HG02623 (cell line): ENCODE measurements at regions not wholly inside any gene's neighbourhood (a gene's known extent, or its start where the extent isn't known, plus 50 kb on each side); places are given as distances from the start of the nearest gene placed in this dataset.
"Not testable (repeated sequence)": the region's sequence is repeated elsewhere in the genome, so short reads cannot be mapped to it uniquely, and the experiment has no call there.

Experiments used
- ATAC-seq: cut with Tn5 transposase; IDR thresholded peaks from one replicate; pipeline ENCODE4 v1.9.1; 2021; ENCODE audit warnings: moderate library complexity; ENCODE audit not compliant: unreplicated experiment

- ATAC-seq: no peak
These were observed 105.7 kb upstream of the GATB start for GRCh38 chr4:151866592-151866918.

GRCh38 chr4:151865744-151866591 is 105.2 kb upstream of the GATB start:
- ATAC-seq: no peak

- ATAC-seq: no peak
These were observed 104.5 kb upstream of the GATB start for GRCh38 chr4:151865312-151865711.

- ATAC-seq: no peak
These were observed 103.3 kb upstream of the GATB start for GRCh38 chr4:151864068-151864467.

- no peak for ATAC-seq
These were observed 102.0 kb upstream of the GATB start for GRCh38 chr4:151862766-151863165.

- no peak for ATAC-seq
These were observed 99.8 kb upstream of the GATB start for GRCh38 chr4:151860561-151861093.

- ATAC-seq: no peak
These were observed 98.8 kb upstream of the GATB start for GRCh38 chr4:151859641-151860040.

DNA sequence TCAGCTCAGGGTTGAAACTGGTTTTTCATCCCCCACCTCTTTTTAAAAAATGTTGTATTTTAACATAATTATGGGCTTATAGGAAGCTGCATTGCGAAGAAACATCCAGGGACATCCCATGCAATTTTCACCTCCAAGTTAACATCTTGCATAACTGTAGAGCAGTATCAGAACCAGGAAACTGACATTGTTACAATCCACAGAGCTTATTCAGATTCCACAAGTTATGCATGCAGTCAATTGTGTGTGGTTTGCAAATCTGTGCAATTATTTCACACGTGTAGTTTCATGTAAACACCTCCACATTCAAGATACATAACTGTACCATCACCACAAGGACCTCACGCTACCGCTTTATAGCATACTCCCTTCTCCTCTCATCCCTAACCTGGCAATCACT is 97.5 kb upstream of the GATB start:
- ATAC-seq: no peak

GRCh38 chr4:151857368-151857767 is 96.6 kb upstream of the GATB start:
- ATAC-seq: no peak

- ATAC-seq: no peak
These were observed 94.9 kb upstream of the GATB start for GRCh38 chr4:151855747-151856146.

DNA sequence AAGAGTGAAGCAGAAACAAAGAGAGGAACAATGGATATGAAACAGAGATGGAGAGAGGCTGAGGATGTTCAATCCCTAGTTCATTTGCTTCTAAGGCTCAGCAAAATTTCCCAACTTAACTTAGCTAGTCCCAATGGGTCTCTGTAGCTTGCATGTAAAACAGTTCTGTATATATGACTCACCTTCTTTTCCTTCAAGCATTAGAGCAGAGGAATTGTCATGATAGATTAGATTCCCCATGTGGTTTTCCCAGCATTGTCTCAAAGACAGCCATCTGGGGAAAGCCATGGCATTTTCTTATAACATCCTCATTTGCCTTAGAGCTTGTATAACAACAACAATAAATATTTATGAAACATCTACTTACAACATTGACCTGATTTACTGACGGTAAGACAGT is 93.9 kb upstream of the GATB start:
- no peak for ATAC-seq

- ATAC-seq: no peak
These were observed 92.2 kb upstream of the GATB start for GRCh38 chr4:151853034-151853433.

DNA sequence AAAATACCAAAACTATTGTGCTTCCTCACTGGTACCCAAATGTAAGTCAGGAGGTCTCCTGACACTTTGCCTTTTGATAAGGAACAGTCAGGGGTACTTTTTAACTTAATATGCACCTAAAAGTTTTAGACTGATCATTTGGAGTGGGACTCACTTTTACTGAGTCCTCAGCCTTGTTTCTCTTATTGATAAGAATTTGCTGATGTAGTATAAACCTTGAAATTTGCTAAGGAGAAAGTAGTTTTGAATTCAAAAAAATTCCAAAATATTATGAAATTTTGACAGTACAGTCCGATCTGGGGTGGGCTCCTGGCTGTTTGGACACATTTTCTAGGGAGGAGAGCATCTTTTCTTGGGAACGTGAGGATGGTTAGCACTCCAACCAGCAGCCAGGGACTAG is 91.4 kb upstream of the GATB start:
- no peak for ATAC-seq

GRCh38 chr4:151851354-151851753 is 90.5 kb upstream of the GATB start:
- ATAC-seq: no peak

GRCh38 chr4:151850791-151851213 is 90.0 kb upstream of the GATB start:
- no peak for ATAC-seq

DNA sequence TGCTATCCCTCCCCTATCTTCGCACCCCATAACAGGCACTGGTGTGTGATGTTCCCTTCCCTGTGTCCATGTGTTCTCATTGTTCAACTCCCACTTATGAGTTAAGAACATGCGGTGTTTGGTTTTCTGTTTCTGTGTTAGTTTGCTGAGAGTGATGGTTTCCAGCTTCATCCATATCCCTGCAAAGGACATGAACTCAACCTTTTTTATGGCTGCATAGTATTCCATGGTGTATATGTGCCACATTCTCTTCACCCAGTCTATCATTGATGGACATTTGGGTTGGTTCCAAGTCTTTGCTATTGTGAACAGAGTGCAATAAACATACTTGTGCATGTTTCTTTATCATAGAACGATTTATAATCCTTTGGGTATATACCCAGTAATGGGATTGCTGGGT is 84.7 kb upstream of the GATB start:
- not testable (repeated sequence) for ATAC-seq

DNA sequence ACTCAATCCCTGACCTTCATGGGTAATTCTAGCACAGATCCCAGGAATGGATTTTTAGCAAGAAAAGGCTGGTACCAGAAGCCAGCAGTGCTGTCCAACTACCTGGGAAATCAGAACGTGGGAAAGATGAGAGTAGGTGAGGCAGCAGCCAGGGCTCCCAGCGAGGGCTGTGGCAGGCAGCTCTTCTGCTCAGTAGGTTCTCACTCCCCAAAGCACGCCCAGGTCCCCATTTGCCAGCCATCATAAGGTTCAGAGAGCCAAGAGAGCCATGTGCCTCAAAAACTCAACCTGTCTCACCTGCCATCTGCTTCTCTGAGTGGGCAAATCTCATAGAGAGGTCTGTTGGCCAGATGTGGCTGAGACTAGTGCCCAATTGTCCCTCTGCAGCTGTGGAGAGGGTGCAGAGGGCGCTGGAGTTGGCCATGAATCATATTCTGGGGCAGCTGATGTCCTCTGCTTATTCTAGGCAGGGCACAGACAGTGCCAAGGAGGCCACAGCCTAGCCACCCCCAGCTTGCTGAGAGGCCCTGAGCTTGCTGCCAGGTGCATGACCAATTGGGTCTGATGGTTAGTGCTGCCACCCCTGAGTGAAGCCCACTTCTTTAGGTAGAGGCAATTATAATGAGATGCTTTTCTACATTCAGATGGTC is 81.7 kb upstream of the GATB start:
- ATAC-seq: no peak

DNA sequence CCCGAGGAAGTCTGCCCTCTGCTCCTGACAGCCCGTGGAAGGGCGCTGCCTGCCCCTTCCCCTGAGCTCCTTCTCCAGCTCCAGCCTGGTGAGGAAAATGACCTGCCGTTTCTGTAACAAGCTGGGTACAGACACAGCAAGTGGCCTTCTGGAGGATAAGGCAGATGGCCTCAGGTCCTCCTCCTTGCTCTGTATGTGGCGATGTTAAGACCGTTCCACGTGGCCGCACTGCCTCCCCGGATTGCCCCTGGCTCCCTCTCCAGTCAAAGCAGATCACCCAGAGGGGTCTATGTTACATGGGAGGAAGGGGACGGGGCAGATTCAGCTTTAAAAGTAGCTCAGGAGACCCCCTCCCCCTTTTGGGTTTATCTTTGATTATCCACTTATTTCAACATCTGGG is 80.3 kb upstream of the GATB start:
- ATAC-seq: no peak

- ATAC-seq: no peak
These were observed 74.7 kb upstream of the GATB start for GRCh38 chr4:151835467-151835866.

DNA sequence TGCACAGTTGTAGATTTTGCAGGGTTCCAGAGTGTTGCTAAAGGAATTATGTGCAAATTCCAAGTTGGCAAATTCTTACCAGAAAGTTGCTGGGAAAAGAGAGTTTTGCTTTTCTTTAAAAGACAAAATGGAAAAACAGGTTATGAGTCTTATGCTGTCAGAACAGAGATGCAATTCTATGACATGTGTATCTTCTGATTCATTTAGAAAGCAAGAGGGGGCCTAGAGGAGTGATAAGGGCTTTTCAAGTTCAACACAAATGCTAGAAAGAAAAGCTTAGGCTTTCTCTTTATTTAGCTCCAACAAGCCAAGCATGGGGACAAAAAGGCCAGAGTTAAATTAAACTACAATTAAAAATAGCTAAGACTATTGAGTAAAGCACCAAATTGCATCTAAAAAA is 72.4 kb upstream of the GATB start:
- ATAC-seq: no peak

- ATAC-seq: no peak
These were observed 70.7 kb upstream of the GATB start for GRCh38 chr4:151831526-151831925.

DNA sequence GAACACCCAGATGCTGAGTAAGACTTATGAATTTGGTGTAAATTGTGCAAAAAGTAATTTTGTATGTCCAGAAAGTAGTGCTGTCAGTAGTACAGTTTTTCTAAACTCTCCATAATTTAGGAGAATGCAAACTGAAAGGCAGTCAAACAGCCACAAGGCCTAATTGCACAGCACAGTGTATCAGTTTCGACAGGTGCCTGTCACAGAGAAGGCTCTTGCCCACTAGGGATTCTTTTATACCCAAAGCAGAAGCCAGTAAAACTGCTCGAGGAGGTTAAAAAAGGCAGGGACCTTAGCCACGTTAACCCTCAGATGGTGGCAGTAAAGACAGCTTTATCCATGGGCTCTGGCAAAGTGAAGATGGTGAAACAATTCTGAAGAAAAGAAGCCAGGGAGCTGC is 69.4 kb upstream of the GATB start:
- no peak for ATAC-seq
